WTC11 (cell line): ENCODE measurements at regions not wholly inside any gene's neighbourhood (a gene's known extent, or its start where the extent isn't known, plus 50 kb on each side); places are given as distances from the start of the nearest gene placed in this dataset.

Experiments
- ATAC-seq: fragments of 200-7000 bp; cut with Tn5 transposase; 2 replicates; pipeline ENCODE4 v1.10.0; 2021; ENCODE audit warnings: mild to moderate bottlenecking, moderate library complexity
- CTCF ChIA-PET: fragments of 300-600 bp; sonication (Branson Sonifier 250); formaldehyde crosslinking; loops from one replicate; lab custom pipeline; 2021; ENCODE audit warnings: antibody characterized with exemption; lab: Charles Lee
- POLR2A ChIA-PET: fragments of 350-600 bp; sonication (Branson Sonifier 250); formaldehyde crosslinking; loops from one replicate; lab custom pipeline; 2021; ENCODE audit warnings: antibody characterized with exemption; lab: Charles Lee
- DNase-seq: peaks from one replicate; pipeline ENCODE4 v3.0.0; 2021; ENCODE audit warnings: low spot score
- H3K27ac Mint-ChIP-seq: 2 replicates; pipeline ENCODE4 v1.8.0; 2021; ENCODE audit warnings: mixed read lengths
- H3K27me3 Mint-ChIP-seq: 2 replicates; pipeline ENCODE4 v1.8.0; 2021; ENCODE audit warnings: low read depth, mild to moderate bottlenecking, moderate library complexity, mixed read lengths
- H3K36me3 Mint-ChIP-seq: 2 replicates; pipeline ENCODE4 v1.8.0; 2021; ENCODE audit warnings: mixed read lengths
- H3K4me1 Mint-ChIP-seq: 2 replicates; pipeline ENCODE4 v1.8.0; 2022; ENCODE audit warnings: mixed read lengths
- H3K4me3 Mint-ChIP-seq: 2 replicates; pipeline ENCODE4 v1.8.0; 2021; ENCODE audit warnings: mild to moderate bottlenecking, moderate library complexity, mixed read lengths
- H3K9me3 Mint-ChIP-seq: 2 replicates; pipeline ENCODE4 v1.8.0; 2021; ENCODE audit warnings: mixed read lengths
- CREM ChIP-seq: sonication (generic); formaldehyde crosslinking; IDR thresholded peaks from 2 replicates; pipeline ENCODE4 v1.8.1; 2022; ENCODE audit warnings: mild to moderate bottlenecking, missing genetic modification reagents, moderate library complexity
- ELF4 ChIP-seq: sonication (generic); formaldehyde crosslinking; IDR thresholded peaks from 2 replicates; pipeline ENCODE4 v1.8.1; 2022; ENCODE audit warnings: low read depth, mild to moderate bottlenecking, moderate library complexity, missing genetic modification reagents
- ESRRA ChIP-seq: sonication (generic); formaldehyde crosslinking; IDR thresholded peaks from 2 replicates; pipeline ENCODE4 v1.8.1; 2022; ENCODE audit warnings: mild to moderate bottlenecking, missing genetic modification reagents, borderline replicate concordance
- FOXJ3 ChIP-seq: sonication (generic); formaldehyde crosslinking; IDR thresholded peaks from 2 replicates; pipeline ENCODE4 v1.9.0; 2021; ENCODE audit warnings: missing genetic modification reagents, mild to moderate bottlenecking, borderline replicate concordance
- FOXP1 ChIP-seq: sonication (generic); formaldehyde crosslinking; IDR thresholded peaks from 2 replicates; pipeline ENCODE4 v1.8.0; 2022; ENCODE audit warnings: missing genetic modification reagents, mild to moderate bottlenecking, moderate library complexity, borderline replicate concordance
- RORB ChIP-seq: fragments of 250-450 bp; sonication (Bioruptor Pico); IDR thresholded peaks from 2 replicates; pipeline ENCODE4 v1.9.0; 2021; ENCODE audit warnings: mild to moderate bottlenecking
- ZNF263 ChIP-seq: sonication (generic); formaldehyde crosslinking; IDR thresholded peaks from 2 replicates; pipeline ENCODE4 v1.8.1; 2022; ENCODE audit warnings: low read depth, mild to moderate bottlenecking, moderate library complexity, missing genetic modification reagents
- TF ChIP-seq, protein P1 (sequence below): sonication (generic); formaldehyde crosslinking; IDR thresholded peaks from 2 replicates; pipeline ENCODE4 v1.8.0; 2022; ENCODE audit warnings: mild to moderate bottlenecking, missing genetic modification reagents
- TF ChIP-seq, protein P2 (sequence below): sonication (generic); formaldehyde crosslinking; IDR thresholded peaks from 2 replicates; pipeline ENCODE4 v1.8.0; 2023; ENCODE audit warnings: mild to moderate bottlenecking, missing genetic modification reagents
- TF ChIP-seq, protein P3 (sequence below): sonication (generic); formaldehyde crosslinking; IDR thresholded peaks from 2 replicates; pipeline ENCODE4 v1.8.1; 2023; ENCODE audit warnings: mild to moderate bottlenecking, moderate library complexity, missing genetic modification reagents
- TF ChIP-seq, protein P4 (sequence below): sonication (generic); formaldehyde crosslinking; IDR thresholded peaks from 2 replicates; pipeline ENCODE4 v1.8.1; 2022; ENCODE audit warnings: low read depth, mild to moderate bottlenecking, moderate library complexity, missing genetic modification reagents, borderline replicate concordance
- TF ChIP-seq, protein P5 (sequence below): sonication (generic); formaldehyde crosslinking; IDR thresholded peaks from 2 replicates; pipeline ENCODE4 v1.8.1; 2023; ENCODE audit warnings: mild to moderate bottlenecking, missing genetic modification reagents, moderate library complexity
- TF ChIP-seq, protein P6 (sequence below): sonication (generic); formaldehyde crosslinking; IDR thresholded peaks from 2 replicates; pipeline ENCODE4 v1.8.1; 2022; ENCODE audit warnings: mild to moderate bottlenecking, missing genetic modification reagents, moderate library complexity, borderline replicate concordance

DNA sequence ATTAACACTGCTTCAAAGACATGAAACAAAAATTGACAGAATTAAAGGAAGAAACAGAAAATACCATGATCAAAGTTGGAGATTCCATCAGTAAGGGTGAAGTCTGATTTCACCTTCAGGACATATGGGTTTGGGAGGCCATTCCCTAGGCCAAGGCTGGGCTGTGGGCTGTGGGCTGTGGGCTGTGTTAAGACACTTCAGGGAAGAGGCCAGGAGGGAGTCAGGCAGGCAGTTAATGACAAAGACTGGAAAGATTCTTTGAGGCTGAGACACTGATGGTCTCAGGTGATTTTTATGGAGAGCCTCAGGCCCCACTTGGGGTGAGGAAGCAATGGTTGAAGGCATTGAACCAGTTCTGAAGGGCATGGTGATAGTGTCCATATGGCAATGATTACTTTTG lies 57.5 kb downstream of the MAGEF1 start (continued):
- TF ChIP-seq, protein P1, sequence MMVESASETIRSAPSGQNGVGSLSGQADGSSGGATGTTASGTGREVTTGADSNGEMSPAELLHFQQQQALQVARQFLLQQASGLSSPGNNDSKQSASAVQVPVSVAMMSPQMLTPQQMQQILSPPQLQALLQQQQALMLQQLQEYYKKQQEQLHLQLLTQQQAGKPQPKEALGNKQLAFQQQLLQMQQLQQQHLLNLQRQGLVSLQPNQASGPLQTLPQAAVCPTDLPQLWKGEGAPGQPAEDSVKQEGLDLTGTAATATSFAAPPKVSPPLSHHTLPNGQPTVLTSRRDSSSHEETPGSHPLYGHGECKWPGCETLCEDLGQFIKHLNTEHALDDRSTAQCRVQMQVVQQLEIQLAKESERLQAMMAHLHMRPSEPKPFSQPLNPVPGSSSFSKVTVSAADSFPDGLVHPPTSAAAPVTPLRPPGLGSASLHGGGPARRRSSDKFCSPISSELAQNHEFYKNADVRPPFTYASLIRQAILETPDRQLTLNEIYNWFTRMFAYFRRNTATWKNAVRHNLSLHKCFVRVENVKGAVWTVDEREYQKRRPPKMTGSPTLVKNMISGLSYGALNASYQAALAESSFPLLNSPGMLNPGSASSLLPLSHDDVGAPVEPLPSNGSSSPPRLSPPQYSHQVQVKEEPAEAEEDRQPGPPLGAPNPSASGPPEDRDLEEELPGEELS (CRISPR knock-in tag): no peak
- TF ChIP-seq, protein P2, sequence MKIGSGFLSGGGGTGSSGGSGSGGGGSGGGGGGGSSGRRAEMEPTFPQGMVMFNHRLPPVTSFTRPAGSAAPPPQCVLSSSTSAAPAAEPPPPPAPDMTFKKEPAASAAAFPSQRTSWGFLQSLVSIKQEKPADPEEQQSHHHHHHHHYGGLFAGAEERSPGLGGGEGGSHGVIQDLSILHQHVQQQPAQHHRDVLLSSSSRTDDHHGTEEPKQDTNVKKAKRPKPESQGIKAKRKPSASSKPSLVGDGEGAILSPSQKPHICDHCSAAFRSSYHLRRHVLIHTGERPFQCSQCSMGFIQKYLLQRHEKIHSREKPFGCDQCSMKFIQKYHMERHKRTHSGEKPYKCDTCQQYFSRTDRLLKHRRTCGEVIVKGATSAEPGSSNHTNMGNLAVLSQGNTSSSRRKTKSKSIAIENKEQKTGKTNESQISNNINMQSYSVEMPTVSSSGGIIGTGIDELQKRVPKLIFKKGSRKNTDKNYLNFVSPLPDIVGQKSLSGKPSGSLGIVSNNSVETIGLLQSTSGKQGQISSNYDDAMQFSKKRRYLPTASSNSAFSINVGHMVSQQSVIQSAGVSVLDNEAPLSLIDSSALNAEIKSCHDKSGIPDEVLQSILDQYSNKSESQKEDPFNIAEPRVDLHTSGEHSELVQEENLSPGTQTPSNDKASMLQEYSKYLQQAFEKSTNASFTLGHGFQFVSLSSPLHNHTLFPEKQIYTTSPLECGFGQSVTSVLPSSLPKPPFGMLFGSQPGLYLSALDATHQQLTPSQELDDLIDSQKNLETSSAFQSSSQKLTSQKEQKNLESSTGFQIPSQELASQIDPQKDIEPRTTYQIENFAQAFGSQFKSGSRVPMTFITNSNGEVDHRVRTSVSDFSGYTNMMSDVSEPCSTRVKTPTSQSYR (CRISPR knock-in tag): no peak
- TF ChIP-seq ESRRA: no peak

DNA sequence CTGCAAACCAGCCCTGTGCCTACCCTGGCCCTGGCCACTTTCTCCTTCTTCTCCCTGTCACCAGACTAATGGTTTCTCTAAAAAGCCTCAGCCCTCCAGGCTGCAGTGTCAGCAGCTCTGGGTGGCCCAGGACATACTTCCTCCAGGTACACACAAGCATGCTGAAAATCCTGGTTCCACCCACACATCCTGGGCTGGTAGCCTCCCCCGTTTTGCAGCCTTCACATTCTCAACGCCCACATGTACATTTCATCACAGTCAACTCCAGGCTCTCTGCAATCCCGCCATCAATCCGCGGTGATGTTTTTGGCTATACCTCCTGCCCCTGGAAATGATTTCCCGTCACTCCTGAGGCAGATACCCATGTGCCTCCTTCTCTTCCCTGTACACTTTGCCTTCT lies 59.4 kb downstream of the MAGEF1 start:
- Mint-ChIP-seq H3K27me3 (peaks cover 4% of the 10 kb centered on the region), H3K27ac (no peak overlapping the region), H3K4me1 (peaks cover 20% of the 10 kb centered on the region), H3K4me3 (no peak overlapping the region), H3K36me3 (peaks cover 10% of the 10 kb centered on the region), H3K9me3 (peaks cover 16% of the 10 kb centered on the region)
- no peak for ATAC-seq
- no peak for DNase-seq
- ChIA-PET CTCF (no interaction called here), POLR2A (no interaction called here)
- TF ChIP-seq, protein P3, sequence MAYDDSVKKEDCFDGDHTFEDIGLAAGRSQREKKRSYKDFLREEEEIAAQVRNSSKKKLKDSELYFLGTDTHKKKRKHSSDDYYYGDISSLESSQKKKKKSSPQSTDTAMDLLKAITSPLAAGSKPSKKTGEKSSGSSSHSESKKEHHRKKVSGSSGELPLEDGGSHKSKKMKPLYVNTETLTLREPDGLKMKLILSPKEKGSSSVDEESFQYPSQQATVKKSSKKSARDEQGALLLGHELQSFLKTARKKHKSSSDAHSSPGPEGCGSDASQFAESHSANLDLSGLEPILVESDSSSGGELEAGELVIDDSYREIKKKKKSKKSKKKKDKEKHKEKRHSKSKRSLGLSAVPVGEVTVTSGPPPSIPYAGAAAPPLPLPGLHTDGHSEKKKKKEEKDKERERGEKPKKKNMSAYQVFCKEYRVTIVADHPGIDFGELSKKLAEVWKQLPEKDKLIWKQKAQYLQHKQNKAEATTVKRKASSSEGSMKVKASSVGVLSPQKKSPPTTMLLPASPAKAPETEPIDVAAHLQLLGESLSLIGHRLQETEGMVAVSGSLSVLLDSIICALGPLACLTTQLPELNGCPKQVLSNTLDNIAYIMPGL (CRISPR knock-in tag): no peak
- TF ChIP-seq FOXJ3 (CRISPR knock-in tag): no peak
- TF ChIP-seq, protein P4, sequence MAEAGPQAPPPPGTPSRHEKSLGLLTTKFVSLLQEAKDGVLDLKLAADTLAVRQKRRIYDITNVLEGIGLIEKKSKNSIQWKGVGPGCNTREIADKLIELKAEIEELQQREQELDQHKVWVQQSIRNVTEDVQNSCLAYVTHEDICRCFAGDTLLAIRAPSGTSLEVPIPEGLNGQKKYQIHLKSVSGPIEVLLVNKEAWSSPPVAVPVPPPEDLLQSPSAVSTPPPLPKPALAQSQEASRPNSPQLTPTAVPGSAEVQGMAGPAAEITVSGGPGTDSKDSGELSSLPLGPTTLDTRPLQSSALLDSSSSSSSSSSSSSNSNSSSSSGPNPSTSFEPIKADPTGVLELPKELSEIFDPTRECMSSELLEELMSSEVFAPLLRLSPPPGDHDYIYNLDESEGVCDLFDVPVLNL (CRISPR knock-in tag): no peak
- TF ChIP-seq, protein P5, sequence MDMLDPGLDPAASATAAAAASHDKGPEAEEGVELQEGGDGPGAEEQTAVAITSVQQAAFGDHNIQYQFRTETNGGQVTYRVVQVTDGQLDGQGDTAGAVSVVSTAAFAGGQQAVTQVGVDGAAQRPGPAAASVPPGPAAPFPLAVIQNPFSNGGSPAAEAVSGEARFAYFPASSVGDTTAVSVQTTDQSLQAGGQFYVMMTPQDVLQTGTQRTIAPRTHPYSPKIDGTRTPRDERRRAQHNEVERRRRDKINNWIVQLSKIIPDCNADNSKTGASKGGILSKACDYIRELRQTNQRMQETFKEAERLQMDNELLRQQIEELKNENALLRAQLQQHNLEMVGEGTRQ: no peak
- TF ChIP-seq ZNF263 (CRISPR knock-in tag): no peak
- no peak for TF ChIP-seq RORB (CRISPR knock-in tag)
- no peak for TF ChIP-seq ELF4
- TF ChIP-seq, protein P6, sequence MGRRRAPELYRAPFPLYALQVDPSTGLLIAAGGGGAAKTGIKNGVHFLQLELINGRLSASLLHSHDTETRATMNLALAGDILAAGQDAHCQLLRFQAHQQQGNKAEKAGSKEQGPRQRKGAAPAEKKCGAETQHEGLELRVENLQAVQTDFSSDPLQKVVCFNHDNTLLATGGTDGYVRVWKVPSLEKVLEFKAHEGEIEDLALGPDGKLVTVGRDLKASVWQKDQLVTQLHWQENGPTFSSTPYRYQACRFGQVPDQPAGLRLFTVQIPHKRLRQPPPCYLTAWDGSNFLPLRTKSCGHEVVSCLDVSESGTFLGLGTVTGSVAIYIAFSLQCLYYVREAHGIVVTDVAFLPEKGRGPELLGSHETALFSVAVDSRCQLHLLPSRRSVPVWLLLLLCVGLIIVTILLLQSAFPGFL (CRISPR knock-in tag): no peak
- no peak for TF ChIP-seq FOXP1 (CRISPR knock-in tag)
- TF ChIP-seq, protein P2 (CRISPR knock-in tag): no peak
- no peak for TF ChIP-seq CREM (CRISPR knock-in tag)
